ENCODE measurements at regions not wholly inside any gene's neighbourhood (a gene's known extent, or its start where the extent isn't known, plus 50 kb on each side); places are given as distances from the start of the nearest gene placed in this dataset.

DNA sequence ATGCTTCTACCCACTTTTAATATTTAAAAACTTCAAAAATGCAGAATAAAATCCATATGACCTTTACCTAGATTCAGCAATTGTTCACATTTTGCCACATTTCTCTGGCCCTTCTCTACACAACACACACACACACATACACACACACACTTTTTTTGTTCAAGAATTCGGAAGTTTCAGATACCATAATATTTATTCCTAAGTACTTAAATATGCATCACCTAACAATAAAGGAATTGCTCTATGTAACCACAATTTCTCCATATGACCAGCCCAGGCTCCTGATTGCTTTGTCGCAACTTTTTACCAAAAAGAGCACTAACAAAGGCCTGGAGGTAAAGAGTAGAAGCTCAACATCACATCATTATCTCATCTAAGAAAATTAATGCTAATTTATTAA lies 106.6 kb downstream of the FAS start:
- Histone ChIP-seq H3K27ac (no peak overlapping the region), H3K9me3 (no peaks in the 10 kb centered on the region), H3K4me3 (no peak overlapping the region), H3K36me3 (no peaks in the 10 kb centered on the region), H3K4me1 (peaks cover 0 to 5% of the 10 kb centered on the region in 2 donors), H3K27me3 (no peaks in the 10 kb centered on the region)
- intact Hi-C loops (cut with DNase I) = no loop called here
- no peak for ATAC-seq
- no peak for DNase-seq
- TF ChIP-seq, protein P1, sequence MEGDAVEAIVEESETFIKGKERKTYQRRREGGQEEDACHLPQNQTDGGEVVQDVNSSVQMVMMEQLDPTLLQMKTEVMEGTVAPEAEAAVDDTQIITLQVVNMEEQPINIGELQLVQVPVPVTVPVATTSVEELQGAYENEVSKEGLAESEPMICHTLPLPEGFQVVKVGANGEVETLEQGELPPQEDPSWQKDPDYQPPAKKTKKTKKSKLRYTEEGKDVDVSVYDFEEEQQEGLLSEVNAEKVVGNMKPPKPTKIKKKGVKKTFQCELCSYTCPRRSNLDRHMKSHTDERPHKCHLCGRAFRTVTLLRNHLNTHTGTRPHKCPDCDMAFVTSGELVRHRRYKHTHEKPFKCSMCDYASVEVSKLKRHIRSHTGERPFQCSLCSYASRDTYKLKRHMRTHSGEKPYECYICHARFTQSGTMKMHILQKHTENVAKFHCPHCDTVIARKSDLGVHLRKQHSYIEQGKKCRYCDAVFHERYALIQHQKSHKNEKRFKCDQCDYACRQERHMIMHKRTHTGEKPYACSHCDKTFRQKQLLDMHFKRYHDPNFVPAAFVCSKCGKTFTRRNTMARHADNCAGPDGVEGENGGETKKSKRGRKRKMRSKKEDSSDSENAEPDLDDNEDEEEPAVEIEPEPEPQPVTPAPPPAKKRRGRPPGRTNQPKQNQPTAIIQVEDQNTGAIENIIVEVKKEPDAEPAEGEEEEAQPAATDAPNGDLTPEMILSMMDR (IDR thresholded peaks at IDR 0.05) = no peak

DNA sequence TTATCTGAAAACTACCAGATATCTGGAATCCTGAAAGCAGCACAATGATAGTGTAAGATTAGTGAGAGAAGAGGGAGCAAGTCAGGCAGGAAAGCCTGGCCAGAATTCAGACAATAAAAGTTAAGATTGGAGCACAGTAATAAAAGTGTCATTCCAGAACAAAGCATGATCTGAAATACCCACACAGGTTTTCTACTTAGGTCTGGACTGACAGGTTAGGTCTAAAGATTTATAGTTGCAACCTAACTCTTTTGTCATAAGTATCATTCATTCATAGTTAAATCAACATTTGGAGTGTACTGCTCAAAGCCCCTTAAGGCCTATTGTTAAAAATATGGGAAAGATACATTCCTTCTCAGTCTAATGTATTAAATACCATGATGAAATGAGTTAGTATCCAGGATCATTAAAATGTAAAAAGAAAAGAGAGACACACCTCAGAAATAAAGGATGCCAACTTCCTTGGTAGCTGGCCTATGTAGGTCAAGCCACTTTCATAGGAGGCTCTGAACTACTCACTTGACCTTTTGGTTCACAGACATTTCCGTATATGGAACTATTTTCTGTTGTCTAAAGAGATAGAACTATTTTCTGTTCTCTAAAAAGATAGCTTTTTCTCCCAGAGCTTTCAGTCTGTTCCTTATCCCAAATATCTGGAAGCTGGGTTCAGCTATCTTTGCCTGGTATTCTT lies 105.2 kb downstream of the FAS start:
- intact Hi-C loops (cut with DNase I) = no loop called here
- no peak for DNase-seq
- Histone ChIP-seq H3K27me3 (no peaks in the 10 kb centered on the region), H3K36me3 (no peaks in the 10 kb centered on the region), H3K9me3 (no peaks in the 10 kb centered on the region), H3K27ac (no peak overlapping the region), H3K4me3 (no peak overlapping the region), H3K4me1 (peaks cover 6 to 16% of the 10 kb centered on the region in 2 donors)
- TF ChIP-seq, protein P1 (IDR thresholded peaks at IDR 0.05) = no peak
- ATAC-seq = peak; percentile 41

DNA sequence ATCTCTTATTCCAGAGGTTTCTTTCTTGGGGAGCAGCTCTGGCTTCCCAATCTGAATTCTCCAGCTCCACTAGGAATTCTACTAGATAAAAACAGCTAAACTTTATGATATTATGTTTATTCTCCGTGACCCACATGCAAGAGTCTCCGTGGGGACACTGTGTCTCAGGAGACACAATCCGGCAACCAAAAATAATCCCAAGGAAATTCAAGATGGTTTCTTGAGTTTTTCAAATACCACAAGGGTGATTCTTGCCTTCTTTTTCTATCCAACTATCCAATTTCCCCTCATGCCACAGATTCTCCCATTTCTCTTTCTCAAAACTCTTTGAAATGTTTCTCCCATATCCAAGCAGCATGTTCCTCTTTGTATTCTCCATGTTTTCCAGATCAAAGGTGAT lies 103.1 kb downstream of the FAS start:
- H3K4me1 ChIP-seq = peaks cover 6 to 20% of the 10 kb centered on the region in 2 donors
- intact Hi-C loops (cut with DNase I) = no loop called here
- no peaks in the 10 kb centered on the region for H3K36me3 ChIP-seq
- no peaks in the 10 kb centered on the region for H3K27me3 ChIP-seq
- no peak for ATAC-seq
- H3K4me3 ChIP-seq = no peak overlapping the region
- H3K27ac ChIP-seq = no peak overlapping the region
- TF ChIP-seq, protein P1 (IDR thresholded peaks at IDR 0.05) = no peak
- DNase-seq = no peak
- no peaks in the 10 kb centered on the region for H3K9me3 ChIP-seq

DNA sequence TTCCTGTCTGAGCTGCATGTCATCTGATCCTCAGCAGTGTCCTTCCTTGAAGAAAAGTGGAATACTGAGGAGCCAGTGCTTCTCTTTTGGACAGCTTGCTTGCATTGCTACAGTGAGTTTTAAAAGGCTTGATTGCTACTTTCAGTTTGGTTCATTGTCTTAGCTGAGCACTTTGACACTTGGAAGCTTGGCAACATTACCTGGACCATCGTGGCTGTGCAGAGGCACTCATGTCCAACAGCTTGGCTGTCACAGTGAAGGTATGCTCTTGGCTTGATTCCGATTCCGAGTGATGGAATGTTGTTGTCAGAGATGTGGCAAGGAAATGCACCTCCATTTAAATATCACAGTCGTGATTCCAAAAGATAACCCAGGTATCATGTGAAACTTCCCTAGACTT lies 102.4 kb downstream of the FAS start:
- TF ChIP-seq, protein P1 (IDR thresholded peaks at IDR 0.05) = no peak
- H3K9me3 ChIP-seq = no peaks in the 10 kb centered on the region
- intact Hi-C loops (cut with DNase I) = no loop called here
- H3K4me3 ChIP-seq = no peak overlapping the region
- H3K27ac ChIP-seq = no peak overlapping the region
- no peak for ATAC-seq
- H3K4me1 ChIP-seq = peaks cover 6 to 20% of the 10 kb centered on the region in 2 donors
- no peaks in the 10 kb centered on the region for H3K36me3 ChIP-seq
- H3K27me3 ChIP-seq = no peaks in the 10 kb centered on the region
- no peak for DNase-seq

DNA sequence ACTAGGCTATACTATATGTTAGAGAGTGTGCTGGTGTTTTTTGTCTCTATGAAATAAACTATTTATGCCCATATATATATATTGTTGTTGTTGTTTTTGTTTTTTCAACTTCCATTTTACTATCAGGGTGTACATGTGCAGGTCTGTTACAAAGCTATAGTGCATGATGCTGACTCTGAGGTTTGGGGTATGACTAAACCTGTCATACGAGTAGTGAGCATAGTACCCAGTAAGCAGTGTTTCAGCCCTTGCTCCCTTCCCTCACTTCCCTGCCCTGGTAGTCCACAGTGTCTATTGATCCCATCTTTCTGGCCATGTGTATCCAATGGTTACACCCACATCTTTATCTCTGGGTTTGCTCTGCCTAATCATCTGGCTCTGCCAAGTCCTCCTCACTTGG lies 101.8 kb downstream of the FAS start:
- DNase-seq = no peak
- intact Hi-C loops (cut with DNase I) = no loop called here
- Histone ChIP-seq H3K36me3 (no peaks in the 10 kb centered on the region), H3K9me3 (no peaks in the 10 kb centered on the region), H3K27me3 (no peaks in the 10 kb centered on the region), H3K27ac (no peak overlapping the region), H3K4me1 (peaks cover 6 to 22% of the 10 kb centered on the region in 2 donors), H3K4me3 (no peak overlapping the region)
- TF ChIP-seq, protein P1 (IDR thresholded peaks at IDR 0.05) = no peak
- no peak for ATAC-seq

All from left lung (tissue), 4 donors.